Fibroblast of skin of abdomen (primary cell): ENCODE measurements at regions not wholly inside any gene's neighbourhood (a gene's known extent, or its start where the extent isn't known, plus 50 kb on each side); places are given as distances from the start of the nearest gene placed in this dataset.

Experiments
- DNase-seq: peaks from one replicate; pipeline ENCODE4 v3.0.0-alpha.2; 2013

GRCh38 chr20:10771435-10772140, 97.8 kb upstream of the JAG1 start:
- peak; percentile 8 for DNase-seq

DNA sequence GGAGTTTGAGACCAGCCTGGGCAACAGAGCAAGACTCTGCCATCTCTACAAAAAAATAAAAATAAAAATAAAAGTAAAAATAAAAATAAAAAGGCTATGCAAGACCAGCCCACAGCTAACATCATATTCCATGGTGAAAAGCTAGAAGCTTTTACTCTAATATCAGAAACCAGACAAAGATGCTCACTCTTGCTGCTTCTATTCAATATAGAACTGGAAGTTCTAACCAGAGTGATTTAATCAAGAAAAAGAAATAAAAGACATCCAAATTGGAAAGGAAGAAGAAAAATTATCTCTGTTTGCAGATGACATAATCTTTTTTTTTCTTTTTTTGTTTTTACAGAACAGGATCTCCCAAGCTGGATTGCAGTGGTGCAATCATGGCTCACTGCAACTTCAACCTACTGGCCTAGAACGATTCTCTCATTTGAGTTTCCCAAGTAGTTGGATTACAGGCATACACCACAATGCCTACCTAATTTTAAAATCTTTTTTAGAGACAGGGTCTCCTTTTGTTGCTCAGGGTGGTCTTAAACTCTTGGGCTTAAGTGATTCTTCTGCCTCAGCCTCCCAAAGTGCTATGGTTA, 100.7 kb upstream of the JAG1 start:
- DNase-seq = no peak

DNA sequence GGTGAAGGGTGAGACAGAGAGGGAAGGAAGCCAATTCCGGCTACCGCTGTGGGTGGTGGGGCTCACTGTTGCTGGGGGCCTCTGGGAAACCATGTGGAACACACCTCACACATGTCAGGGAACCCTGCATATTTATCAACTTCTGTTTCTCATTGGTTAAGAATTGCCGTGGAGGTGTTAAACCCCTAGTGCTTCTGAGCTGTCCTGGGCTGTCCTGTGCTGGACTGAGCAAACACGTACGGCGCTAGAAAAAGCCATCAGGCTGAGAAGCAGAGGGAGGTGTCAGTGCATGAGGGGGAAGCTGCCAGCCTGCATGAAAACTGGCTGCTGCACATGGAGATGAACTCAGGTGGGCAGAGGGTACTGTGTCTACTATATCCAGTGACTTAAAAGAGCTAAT, 103.9 kb upstream of the JAG1 start:
- DNase-seq = no peak

DNA sequence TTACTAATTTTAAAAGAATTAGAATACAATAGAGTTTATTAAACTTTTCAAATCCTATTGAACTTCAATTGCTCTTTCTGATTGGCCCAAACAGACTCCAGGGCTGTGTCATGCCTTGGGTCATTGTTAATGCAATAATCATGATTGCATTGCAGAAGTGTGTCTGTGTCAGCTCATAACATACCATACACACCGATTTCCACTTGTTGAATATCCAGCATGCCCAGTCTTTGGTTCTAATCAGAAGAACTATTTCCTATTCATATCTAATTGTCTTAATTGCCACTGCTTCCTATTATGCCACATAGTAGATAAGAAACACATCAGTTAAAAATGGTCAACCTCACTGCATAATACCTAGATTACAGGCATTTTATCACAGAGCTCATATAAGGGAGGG, 106.1 kb upstream of the JAG1 start:
- no peak for DNase-seq

- no peak for DNase-seq
Observed at GRCh38 chr20:10780901-10781300, 107.1 kb upstream of the JAG1 start.

DNA sequence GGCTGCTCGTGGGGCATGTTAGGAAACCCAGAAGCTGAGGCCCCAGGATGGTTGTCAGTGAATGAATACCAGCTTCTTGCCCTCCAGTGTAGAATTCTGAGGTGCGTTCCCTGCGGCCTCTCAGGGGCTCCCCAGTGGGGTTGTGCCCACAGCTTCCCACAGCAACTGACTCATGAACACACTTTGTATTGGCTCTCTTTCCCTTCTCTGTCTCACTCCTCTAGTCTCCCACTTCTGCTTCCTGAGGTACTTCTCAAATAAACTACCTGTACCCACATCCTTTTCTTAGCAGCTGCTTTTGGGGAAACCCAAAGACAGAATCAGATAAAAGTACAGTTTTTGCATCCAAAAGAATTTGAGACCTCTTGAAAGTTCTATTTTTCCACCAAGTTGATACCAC, 107.7 kb upstream of the JAG1 start:
- DNase-seq = no peak

DNA sequence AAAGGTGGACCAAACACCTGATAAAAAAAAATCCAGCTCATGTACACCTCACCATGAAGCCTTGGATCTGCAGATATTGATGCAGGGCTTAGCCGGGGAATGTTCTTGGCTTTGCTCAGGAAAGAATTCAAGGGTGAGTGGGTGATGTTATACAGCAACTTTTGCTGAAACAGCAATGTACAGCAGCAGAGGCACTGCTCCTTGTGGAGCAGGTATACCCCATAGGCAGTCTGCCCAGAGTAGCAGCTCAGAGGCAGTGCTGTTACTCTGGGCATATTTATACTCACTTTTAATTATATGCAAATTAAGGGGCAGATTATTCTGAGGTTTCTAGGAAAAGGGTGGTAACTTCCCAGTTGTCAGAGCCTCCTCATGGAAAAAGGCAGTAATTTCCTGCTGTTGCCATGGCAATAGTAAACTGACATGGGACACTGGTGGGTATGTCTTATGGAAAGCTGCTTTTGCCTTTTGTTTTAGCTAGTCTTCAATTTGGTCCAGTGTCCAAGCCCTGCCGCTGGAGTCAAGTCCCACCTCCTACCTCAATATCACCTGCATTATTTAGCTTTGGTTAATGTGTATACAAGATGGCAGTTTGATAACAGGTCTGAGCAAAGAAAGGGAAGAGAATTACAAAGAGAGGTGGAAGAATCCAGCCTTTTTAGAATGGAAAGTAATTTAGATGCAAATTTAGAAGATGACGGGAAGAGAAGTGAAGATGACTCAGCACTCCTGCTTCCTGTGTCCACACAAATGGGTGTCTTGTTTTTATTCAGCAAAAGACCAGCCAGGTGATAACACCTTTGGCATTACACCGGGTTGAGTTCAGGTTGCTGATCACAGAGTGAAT, 110.1 kb upstream of the JAG1 start:
- no peak for DNase-seq

DNA sequence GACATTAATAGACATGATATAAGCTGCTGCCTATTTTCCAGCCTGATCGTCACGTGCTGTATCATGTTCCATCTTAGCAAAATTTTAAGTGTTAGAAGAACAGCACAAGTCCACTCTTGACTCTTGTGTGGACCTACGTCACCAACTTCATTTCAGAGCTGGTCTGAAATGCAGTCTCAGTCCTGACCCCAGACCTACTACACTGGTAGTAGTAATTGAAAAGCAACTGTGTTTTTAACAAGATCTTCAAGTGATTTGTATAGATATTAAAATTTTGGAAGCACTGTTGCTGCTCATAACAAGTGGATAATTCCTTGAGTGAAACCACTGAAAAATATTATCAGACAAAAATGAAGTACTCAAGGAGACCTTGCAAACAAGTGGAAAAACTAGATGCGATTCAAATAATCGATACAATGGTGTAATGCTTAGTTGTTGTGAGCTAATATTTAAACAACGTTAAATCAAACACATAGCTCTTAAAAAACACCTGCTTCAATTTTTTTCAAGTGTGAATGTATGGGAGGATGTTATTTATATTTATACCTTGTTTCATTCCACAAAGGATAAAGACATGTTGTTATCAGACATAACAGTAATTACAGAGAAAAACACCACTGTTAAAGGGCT, 110.9 kb upstream of the JAG1 start:
- no peak for DNase-seq

GRCh38 chr20:10786678-10787077, 112.9 kb upstream of the JAG1 start:
- DNase-seq = no peak

DNA sequence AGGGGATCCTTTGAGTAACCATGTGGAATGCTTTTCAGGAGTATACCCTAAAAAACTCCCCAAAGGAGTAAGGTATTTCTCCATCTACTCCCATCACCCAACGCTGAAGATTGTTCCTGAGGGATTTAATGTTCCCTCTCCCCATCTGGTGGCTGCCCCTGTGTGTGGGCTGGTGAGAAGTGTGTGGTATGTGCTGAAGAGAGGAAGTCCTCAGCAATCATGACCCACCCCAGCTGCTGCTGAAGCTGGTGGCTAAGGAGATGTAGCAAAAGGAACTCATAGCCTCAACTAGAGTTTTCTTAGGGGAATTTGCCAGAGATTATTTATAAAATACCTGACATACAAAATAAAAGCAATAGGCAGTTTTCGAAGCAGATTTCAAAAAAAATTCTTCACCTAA, 114.3 kb upstream of the JAG1 start:
- DNase-seq = no peak

DNA sequence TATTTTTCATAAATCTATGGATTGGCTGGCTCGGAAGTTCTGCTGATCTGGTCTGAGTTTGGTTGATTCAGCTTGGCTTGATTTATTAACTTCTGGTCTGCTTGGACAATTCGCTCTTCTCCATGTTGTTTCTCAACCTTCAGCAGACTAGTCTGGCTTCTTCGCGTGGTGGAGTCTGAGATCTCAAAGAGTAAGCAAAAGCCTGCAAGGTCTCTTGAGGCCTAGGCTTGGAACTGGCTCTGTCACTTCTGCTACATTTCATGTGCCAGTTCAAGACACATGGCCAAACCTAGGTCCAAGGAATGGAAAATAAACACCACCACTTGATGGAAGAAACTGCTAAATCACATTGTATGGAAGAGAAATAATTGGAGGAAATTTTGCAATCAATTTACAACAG, 115.1 kb upstream of the JAG1 start:
- no peak for DNase-seq

DNA sequence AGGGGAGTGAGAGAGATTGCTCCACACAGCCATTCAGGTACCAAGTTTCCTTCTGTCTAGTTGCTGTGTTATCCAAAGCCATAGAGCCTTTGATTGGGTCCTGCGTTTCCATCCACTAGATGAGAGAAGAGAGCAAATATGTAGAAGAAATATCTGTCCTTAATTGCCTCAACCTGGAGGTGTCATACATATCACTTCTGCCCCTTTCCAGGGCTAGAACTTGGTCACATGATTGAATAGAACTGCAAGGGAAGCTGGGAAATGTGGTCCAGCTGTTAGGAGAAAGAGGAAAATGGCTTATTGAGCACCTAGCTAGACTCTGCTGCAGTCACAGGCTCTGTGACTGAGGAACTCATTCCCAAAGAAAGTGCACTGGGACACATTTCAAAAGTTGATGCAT, 115.6 kb upstream of the JAG1 start:
- DNase-seq = no peak

- no peak for DNase-seq
Observed at GRCh38 chr20:10790013-10790412, 116.2 kb upstream of the JAG1 start.

DNA sequence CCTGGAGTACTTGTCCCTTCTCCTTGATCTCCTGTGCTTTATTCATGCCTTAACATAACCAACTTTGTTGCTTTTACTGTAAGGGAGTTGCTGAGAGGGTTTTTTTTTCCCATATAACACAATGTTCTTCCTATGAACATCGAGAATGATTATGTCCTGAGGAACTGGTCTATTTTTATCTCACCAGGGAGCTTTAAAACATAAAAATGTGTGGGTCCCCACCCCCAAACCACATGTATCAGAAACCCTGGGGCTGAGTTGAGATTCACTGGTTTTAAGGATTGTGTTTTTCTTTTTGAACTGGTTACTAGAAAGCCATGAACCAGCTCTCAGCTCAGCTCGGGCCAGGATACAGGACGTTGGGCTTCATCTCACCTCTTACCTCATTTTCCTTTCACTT, 118.5 kb upstream of the JAG1 start:
- no peak for DNase-seq

DNA sequence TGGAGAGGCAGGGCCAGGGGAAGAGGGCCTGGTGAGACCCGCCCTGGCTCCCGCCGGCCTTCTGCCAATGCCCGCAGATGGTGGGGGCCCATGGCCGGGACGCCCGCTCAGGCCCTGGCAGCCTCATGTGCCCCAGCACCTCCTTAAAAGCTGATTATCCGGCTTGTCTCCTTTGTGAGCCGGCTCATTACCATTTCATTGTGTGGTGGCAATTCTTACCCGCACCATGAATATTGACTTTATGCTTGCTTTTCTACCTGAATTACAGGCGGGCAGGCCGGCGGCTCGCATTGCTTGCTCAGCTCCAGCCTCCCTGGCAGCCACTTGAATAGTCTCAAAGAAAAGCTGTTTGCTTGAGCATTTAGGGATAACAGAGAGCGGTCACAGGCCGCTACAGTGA, 120.0 kb upstream of the JAG1 start:
- DNase-seq = no peak

- no peak for DNase-seq
Observed at GRCh38 chr20:10794765-10795164, 121.0 kb upstream of the JAG1 start.

- no peak for DNase-seq
Observed at GRCh38 chr20:10795286-10796026, 121.7 kb upstream of the JAG1 start.

DNA sequence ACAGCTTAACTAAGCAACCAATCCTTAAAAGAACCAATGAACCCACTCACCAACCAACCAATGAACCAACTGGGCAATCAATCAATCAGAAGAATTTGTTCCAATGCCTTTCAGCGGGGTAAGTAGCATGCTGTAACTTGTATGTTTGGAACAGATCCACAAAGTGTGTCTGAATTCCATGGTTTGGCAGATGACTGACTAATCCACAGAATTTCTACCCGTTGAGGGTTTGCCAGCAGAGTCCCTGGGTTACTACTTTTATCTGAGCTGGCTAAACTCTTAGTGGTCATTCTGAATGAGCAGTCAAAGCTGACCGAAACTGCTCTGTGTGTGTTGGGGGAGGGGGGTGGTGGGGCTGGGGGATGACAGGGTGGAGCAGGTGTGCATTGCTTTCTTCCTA, 125.0 kb upstream of the JAG1 start:
- DNase-seq = peak; percentile 18

- DNase-seq = no peak
Observed at GRCh38 chr20:10799735-10800134, 125.9 kb upstream of the JAG1 start.

GRCh38 chr20:10800288-10800687, 126.5 kb upstream of the JAG1 start:
- DNase-seq = no peak

DNA sequence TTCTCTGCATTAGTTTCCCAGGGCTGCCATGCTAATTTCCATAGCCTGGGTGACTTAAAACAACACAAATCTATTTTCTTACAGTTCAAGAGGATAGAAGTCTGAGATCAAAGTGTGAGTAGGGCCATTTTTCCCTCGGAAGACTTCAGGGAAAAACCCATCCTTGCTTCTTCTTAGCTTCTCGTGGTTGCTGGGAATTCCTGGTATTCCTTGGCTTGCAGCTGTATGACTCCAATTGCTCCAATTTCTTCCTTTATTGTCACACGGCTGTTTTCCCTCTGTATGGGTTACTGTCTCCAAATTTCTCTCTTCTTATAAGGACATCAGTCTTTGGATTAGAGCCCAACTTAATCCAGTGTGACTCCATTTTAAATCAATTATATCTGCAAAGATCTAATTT, 128.4 kb upstream of the JAG1 start:
- peak; percentile 50 for DNase-seq

DNA sequence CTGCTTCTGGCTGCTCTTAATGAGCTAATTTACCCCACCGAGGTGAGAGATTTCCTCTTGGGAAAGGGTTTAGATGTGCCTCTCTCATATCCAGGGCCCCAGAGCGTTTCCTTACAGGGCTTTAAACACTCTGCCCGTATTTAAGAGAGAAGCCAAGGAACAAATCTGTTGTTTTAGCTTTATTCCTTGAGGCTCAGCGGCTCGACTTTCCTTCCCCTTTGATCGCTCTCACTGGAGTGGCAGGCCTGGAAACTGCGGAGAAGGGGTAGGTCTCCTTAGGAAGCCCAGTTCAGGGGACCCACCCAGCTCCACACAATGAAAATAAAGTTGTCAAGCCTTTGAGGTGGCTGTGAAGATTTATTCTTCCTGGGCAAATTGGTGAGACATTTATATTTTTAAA, 132.0 kb upstream of the JAG1 start:
- DNase-seq = no peak

DNA sequence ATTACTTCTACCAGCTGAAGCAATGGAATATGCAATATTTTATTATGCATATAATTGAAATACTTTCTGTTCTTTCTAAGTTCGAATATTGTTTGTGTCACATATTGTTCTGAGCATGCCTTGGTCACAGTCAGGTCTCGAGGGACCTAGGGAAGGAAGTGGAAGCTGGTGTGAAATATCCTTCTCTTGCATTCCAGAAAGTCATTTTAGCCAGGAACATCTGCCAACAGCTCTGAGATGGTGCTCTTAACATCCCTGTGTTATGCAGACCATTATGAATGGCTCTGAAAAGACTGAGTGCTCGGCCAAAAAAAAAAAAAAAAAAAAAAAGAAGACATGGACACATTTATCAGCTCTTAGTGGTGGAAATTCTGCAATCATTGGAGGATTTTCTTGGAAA, 132.7 kb upstream of the JAG1 start:
- no peak for DNase-seq
